ENCODE measurements at regions not wholly inside any gene's neighbourhood (a gene's known extent, or its start where the extent isn't known, plus 50 kb on each side); places are given as distances from the start of the nearest gene placed in this dataset.
A peak's percentile ranks its signal among the peaks of the same experiment; 100 is the strongest.
"Not testable (repeated sequence)": the region's sequence is repeated elsewhere in the genome, so short reads cannot be mapped to it uniquely, and the experiment has no call there.

- DNase-seq: no peak
These were observed 247.3 kb downstream of the TTC32 start for GRCh38 chr2:19654310-19655090.

- DNase-seq: no peak
These were observed 248.3 kb downstream of the TTC32 start for GRCh38 chr2:19653509-19653908.

DNA sequence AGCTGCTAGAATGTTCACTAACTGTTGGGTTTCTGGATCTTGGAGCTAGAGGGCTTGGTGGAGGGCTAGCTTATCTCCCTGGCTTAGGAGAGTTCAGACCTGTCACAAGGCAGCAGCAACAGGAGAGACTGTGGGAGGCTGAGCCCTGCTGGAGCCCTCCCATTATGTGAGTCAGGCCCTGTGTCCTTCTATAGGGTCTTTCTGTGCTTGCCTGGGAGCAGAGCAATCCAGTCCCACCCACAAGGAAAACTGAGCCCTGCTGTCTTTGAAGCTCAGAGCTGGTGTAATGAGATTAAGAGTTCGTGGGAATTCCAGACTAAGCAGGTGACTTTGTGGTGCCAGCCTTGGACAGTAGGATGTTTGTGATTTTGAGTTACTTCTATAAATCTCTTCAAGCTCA lies 249.0 kb downstream of the TTC32 start:
- no peak for DNase-seq

DNA sequence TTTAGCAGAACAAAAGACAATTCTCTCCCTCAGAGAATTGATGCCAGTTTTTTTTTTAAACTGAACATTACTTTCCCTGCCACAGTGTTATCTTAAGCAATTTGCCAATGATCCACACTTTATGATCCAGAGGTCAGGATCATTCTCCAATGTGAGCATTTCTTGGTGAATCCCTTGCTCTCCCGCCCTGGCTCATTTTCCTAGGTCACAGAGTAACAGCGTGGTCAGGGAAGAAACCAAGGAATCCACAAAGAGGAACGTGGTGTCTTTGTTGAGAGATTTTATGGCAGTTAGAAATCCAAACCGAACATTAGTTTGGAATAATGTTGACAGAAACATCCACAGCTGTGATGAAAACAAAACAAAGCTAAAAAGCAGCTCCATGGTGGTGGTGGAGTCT lies 250.3 kb downstream of the TTC32 start:
- DNase-seq: no peak

DNA sequence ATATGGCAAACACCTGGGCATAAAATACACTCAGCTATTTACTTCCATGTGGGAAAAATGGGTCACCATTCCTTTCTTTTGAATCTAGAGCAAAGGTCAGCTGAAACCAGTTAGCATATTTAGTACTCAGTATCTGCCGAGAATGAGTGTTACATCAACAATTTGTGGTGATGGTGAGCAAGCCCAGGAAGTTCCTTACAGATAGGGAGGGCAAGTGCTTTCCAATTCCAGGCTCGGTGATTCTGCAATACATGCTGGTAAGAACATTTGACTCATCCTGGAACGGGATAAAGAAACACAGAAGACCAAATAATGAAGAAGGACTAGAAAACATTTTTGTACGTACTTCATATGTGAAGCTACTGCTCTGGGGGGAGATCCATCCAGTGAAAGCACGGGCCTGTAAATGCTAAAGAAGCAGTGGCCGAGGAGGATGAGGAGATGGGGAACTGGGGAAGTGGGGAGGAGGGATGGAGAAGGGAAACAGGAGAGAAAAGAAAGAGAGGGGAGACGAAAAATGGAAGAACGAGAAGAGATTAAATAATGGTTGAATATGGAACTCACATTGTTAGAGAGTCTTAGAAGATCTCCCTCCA lies 251.9 kb downstream of the TTC32 start:
- DNase-seq: no peak

GRCh38 chr2:19649142-19649541 lies 252.6 kb downstream of the TTC32 start:
- DNase-seq: no peak

DNA sequence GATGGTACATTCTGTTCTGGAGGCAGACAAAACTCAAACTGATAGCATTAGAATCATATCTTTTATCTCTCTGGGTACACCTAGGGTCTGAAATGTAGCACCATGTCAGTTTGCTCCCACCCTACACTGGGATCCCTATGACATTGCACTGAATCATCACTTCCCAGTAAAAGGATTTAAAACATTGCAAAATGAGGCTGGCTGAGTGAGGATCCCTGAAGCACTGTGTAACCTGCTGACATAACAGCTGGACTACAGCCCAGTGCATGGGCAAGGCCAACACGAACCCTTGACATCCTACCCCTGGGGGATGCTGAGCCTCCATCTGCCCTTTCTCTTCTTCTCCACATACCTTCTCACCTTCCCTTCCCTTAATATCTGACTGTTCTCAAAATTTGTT lies 253.2 kb downstream of the TTC32 start:
- DNase-seq: no peak

DNA sequence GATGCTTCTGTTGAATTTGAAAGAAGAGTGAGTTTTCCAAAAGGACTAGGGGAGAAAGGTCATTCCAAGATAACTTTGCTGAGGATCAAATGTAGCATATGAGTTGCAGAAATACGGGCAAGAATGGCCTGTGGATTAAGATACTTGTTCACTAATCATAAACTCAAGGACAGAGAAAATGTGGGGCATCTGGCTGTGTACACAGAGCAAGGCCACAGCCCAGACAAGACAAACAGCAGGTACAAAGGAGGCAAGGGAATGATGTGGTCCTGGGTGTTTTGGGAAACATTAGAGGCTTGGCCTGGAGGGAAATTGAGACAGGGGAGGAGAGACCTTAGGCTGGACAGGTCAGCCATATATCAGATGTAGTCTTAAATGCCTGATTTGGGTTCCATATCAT lies 254.8 kb downstream of the TTC32 start:
- DNase-seq: no peak

GRCh38 chr2:19644763-19645162 lies 257.0 kb downstream of the TTC32 start:
- no peak for DNase-seq

GRCh38 chr2:19643117-19643518 lies 258.7 kb downstream of the TTC32 start:
- DNase-seq: peak in 1 of 56 donors; percentile 10

- no peak for DNase-seq
These were observed 259.3 kb downstream of the TTC32 start for GRCh38 chr2:19642501-19642900.

GRCh38 chr2:19635951-19636510 lies 265.8 kb downstream of the TTC32 start:
- peak in 3 of 56 donors; percentile 6 to 24 (median 15) for DNase-seq

- DNase-seq: peak in 2 of 56 donors; percentile 8 to 9
These were observed 269.3 kb downstream of the TTC32 start for GRCh38 chr2:19632403-19632991.

DNA sequence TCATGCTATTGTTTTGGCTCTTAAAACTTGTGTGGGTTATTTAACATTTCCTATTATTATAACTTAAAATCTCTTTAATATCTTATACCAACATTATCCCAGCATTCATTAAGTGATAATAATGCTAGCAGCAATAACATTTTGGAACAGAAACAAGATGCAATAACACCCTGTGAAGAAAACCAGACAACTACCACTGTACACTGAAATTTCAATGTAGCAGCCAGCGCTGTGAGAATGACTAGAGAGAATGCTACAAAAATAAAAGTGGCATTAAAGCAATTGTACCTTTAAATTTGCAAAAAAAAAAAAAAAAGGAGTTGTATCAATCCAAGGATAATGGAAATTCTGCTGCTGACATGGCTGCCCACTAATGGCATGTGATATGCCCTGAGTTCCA lies 269.9 kb downstream of the TTC32 start:
- DNase-seq: no peak

GRCh38 chr2:19630921-19631320 lies 270.9 kb downstream of the TTC32 start:
- DNase-seq: no peak

GRCh38 chr2:19627359-19627758 lies 268.9 kb upstream of the OSR1 start:
- DNase-seq: no peak

DNA sequence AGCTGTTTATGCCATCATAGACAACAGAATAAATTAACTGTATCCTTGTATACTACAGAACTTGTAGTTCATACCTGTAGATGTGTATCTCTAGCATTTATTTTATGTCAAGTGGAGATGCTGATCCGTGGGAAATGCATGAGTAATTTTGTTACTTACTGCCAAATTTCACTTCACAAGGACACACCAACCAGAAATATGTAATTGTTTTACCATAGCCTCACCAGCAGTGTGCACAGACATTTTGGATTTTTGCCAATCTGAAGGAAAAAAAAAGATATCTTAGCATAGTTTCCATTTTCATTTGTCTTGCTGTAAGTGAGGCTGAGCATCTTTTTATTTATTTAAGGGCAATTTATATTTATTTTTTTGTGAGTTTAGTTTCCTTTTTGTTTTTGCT lies 265.1 kb upstream of the OSR1 start:
- DNase-seq: no peak

DNA sequence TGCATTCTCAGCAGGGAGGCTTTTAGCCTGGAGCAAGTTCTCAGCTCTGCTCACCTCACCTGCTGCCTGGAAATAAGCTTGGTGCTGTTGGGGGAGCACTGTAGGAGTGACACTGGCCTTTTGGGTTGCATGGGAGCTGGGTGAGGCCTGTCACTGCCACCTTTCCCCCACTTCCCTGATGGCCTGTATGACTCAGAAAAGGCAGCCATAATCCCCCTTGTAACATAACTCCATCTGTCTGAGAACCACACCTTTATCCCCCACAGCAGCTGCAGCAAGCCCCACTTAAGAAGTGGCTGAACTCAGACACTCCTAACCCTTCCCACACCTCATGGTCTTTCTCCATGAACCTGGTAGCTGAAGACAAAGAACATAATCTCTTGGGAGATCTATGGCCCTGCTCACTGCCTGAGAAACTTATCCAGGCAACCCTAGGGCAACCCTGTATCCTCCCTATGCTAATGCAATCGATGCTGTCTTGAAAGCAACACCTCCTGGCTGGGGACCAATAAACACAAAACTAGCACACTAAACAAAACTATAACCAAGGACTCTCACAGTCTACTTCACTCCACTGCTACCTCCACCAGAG lies 258.9 kb upstream of the OSR1 start:
- DNase-seq: no peak

DNA sequence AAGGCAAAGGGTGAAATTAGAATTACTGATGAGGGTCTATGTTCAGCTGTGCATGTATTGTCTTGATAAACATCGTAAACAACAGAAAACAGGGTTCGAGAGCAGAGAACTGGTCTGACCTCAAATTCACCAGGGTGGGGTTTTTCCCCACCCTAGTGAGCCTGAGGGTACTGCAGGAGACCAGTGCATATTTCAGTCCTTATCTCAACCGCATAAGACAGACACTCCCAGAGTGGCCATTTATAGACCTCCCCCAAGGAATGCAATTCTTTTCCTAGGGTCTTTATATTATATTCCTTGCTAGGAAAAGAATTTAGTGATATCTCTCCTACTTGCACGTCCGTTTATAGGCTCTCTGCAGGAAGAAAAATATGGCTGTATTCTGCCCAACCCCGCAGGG lies 257.0 kb upstream of the OSR1 start:
- DNase-seq: not testable (repeated sequence)

GRCh38 chr2:19614066-19614465 lies 255.6 kb upstream of the OSR1 start:
- DNase-seq: no peak

DNA sequence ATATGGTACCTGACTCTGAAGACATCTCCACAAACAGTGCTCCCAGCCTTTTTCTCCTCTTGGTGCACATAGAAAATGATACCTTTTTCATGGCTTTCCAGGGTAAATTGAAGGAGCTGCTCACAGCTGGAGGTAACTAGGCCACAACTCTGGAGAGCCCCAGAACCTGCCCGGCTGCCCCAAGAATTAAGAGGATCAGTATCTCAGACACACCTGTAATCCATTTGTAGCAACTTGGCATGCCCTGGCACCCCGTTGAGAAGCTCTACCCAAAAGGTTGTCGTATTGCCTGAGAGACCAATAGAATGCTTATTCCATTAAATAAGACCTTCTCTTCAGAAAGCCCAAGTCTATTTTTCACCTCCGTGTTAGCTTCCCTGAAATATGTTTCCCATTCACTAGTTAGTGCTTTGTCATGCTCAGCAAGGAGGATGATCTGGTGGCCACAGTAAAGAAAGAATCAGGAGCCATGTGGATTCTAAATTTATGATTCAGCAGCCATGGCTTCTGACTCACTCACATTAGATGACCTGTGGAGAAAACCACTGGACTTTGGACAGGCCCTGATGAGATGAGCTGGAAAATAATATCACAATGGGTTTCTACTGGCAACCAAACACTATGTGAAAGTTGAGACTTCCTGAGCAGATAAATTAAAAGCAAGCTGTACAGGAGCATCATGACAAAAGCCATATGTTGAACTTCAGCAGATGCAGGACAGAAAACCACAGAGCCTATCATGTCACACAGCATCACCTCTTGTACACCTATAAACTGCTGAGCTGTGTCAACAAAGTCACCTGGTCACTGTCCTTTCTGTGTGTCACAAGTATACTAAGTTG lies 253.3 kb upstream of the OSR1 start:
- no peak for DNase-seq

All from amygdala (tissue), 56 donors.